Colonic mucosa (tissue), 4 donors: ENCODE measurements at regions not wholly inside any gene's neighbourhood (a gene's known extent, or its start where the extent isn't known, plus 50 kb on each side); places are given as distances from the start of the nearest gene placed in this dataset.
"Not testable (repeated sequence)": the region's sequence is repeated elsewhere in the genome, so short reads cannot be mapped to it uniquely, and the experiment has no call there.

Experiments
- DNase-seq: peaks from one replicate; pipeline ENCODE4 v3.0.0-alpha.2; 2020
- H3K27ac ChIP-seq: fragments of 200-600 bp; one replicate; pipeline ENCODE4 v1.8.0; 2021
- H3K27me3 ChIP-seq: fragments of 200-600 bp; one replicate; pipeline ENCODE4 v1.8.0; 2021
- H3K36me3 ChIP-seq: fragments of 200-600 bp; one replicate; pipeline ENCODE4 v1.8.0; 2021
- H3K4me1 ChIP-seq: fragments of 200-600 bp; one replicate; pipeline ENCODE4 v1.8.0; 2021; ENCODE audit warnings: mild to moderate bottlenecking
- H3K4me3 ChIP-seq: fragments of 200-600 bp; one replicate; pipeline ENCODE4 v1.8.0; 2021
- H3K9ac ChIP-seq, 2 donors: one replicate each; pipeline ENCODE4 v1.7.0; 2013; ENCODE audit warnings: control low read depth in 2 of 2, low read depth in 2 of 2, low read length in 2 of 2
- H3K9me3 ChIP-seq: fragments of 200-600 bp; one replicate; pipeline ENCODE4 v1.8.0; 2021
- intact Hi-C: fragments of 100-400 bp; cut with DNase I; formaldehyde crosslinking; loops from one replicate; pipeline ENCODE4 v1.14.1; 2022
- TF ChIP-seq, protein P1 (sequence below): fragments of 200-600 bp; IDR thresholded peaks from one replicate; pipeline ENCODE4 v1.8.0; 2022; ENCODE audit warnings: antibody characterized with exemption, mild to moderate bottlenecking
- donor health status: healthy.
- donor health status: DM: no; HTN: no; CAD: no.
- donor health status: DM: no; HTN: no; CAD: no.

- no peaks in the 10 kb centered on the region for H3K27me3 ChIP-seq
Measured at GRCh38 chr10:81179324-81179723, 641.6 kb downstream of the SH2D4B start.

DNA sequence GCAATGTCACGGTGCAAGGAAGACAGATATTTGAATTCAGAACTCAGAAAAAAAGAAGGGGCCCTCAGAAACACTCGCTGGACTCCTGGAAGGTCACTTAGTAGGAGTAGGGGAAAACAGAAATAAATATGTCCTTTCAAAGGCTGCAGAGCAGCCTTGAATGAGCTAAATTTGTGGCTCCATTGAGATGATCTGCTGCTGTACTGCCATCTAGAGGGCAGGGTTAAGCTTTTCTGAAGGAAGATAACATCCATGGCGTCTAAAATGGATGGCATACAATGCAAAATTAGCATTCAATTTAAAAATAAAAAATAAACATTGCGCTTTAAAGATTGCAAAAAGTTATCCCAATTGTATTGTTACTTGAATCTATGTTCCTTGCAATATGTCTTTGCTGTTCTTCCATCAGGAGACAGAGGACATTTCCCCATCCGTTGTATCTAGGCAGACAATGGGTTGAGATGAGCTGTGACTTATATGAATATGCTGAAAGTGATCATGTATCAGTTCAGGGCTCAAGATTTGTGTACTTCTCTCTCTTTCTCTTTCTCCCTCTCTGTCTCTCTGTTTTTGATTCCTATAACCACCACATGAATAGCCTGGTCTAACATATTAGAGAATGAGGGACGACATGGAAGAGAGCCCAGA lies 642.2 kb downstream of the SH2D4B start:
- TF ChIP-seq, protein P1, sequence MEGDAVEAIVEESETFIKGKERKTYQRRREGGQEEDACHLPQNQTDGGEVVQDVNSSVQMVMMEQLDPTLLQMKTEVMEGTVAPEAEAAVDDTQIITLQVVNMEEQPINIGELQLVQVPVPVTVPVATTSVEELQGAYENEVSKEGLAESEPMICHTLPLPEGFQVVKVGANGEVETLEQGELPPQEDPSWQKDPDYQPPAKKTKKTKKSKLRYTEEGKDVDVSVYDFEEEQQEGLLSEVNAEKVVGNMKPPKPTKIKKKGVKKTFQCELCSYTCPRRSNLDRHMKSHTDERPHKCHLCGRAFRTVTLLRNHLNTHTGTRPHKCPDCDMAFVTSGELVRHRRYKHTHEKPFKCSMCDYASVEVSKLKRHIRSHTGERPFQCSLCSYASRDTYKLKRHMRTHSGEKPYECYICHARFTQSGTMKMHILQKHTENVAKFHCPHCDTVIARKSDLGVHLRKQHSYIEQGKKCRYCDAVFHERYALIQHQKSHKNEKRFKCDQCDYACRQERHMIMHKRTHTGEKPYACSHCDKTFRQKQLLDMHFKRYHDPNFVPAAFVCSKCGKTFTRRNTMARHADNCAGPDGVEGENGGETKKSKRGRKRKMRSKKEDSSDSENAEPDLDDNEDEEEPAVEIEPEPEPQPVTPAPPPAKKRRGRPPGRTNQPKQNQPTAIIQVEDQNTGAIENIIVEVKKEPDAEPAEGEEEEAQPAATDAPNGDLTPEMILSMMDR: peak; percentile 27
- intact Hi-C loops: loop anchor here (5.0 kb wide), 1 partner anchor 98 kb away; no protein-coding TSS in a partner anchor
- Histone ChIP-seq H3K36me3 (no peaks in the 10 kb centered on the region), H3K9me3 (no peaks in the 10 kb centered on the region), H3K27ac (no peak overlapping the region), H3K27me3 (no peaks in the 10 kb centered on the region), H3K4me3 (no peak overlapping the region), H3K9ac (no peak overlapping the region), H3K4me1 (no peaks in the 10 kb centered on the region)
- DNase-seq: peak; percentile 33

More at GRCh38 chr10:81179324-81179723, 641.6 kb downstream of the SH2D4B start:
- intact Hi-C loops: loop anchor here (5.0 kb wide), 1 partner anchor 97 kb away; no protein-coding TSS in a partner anchor
- no peak for DNase-seq
- H3K27ac ChIP-seq: no peak overlapping the region
- TF ChIP-seq, protein P1: no peak
- no peaks in the 10 kb centered on the region for H3K9me3 ChIP-seq
- no peak overlapping the region for H3K9ac ChIP-seq
- no peaks in the 10 kb centered on the region for H3K4me1 ChIP-seq
- no peak overlapping the region for H3K4me3 ChIP-seq
- no peaks in the 10 kb centered on the region for H3K36me3 ChIP-seq

GRCh38 chr10:81182296-81182695 lies 644.6 kb downstream of the SH2D4B start:
- DNase-seq: no peak
- H3K27me3 ChIP-seq: no peaks in the 10 kb centered on the region
- no peak overlapping the region for H3K9ac ChIP-seq
- intact Hi-C loops: no loop called here
- no peaks in the 10 kb centered on the region for H3K9me3 ChIP-seq
- H3K36me3 ChIP-seq: no peaks in the 10 kb centered on the region
- H3K4me1 ChIP-seq: no peaks in the 10 kb centered on the region
- TF ChIP-seq, protein P1: no peak
- no peak overlapping the region for H3K4me3 ChIP-seq
- H3K27ac ChIP-seq: no peak overlapping the region

DNA sequence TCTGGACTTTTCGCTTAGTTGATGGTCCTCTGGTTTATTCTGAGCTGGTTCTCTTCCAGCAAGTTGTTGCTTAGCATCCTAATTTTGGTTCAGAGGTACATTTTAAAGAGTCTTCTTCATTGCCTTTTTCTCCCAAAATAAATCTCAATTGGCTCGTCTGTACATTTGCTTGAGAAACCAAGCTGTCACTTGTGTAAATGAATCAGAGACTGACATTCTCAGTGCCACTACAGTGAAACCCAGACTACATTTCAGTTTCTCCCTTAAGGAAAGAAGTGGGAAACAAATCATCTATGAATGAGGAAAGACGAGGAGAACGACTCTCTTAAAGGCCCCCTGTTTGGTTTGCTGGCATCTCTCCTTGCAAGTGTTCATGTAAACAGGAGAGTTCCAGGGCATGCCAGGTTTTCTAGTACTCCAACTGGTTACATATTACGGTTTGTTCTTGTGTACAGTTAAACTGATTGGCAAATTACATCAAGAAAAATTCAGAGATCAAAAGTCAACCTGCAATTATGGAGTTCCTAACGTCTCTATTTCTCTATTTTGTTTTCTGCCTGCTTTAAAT lies 654.6 kb downstream of the SH2D4B start:
- H3K9ac ChIP-seq: no peak overlapping the region
- no peak overlapping the region for H3K4me3 ChIP-seq
- H3K4me1 ChIP-seq: no peaks in the 10 kb centered on the region
- TF ChIP-seq, protein P1: no peak
- no peaks in the 10 kb centered on the region for H3K27me3 ChIP-seq
- no peaks in the 10 kb centered on the region for H3K9me3 ChIP-seq
- no peak overlapping the region for H3K27ac ChIP-seq
- DNase-seq: no peak
- H3K36me3 ChIP-seq: no peaks in the 10 kb centered on the region
- intact Hi-C loops: no loop called here

GRCh38 chr10:81200801-81201200 lies 663.1 kb downstream of the SH2D4B start:
- Histone ChIP-seq H3K9me3 (no peaks in the 10 kb centered on the region), H3K4me3 (no peak overlapping the region), H3K27me3 (no peaks in the 10 kb centered on the region), H3K9ac (no peak overlapping the region), H3K27ac (no peak overlapping the region), H3K36me3 (no peaks in the 10 kb centered on the region), H3K4me1 (no peaks in the 10 kb centered on the region)
- intact Hi-C loops: no loop called here
- TF ChIP-seq, protein P1: no peak
- no peak for DNase-seq

DNA sequence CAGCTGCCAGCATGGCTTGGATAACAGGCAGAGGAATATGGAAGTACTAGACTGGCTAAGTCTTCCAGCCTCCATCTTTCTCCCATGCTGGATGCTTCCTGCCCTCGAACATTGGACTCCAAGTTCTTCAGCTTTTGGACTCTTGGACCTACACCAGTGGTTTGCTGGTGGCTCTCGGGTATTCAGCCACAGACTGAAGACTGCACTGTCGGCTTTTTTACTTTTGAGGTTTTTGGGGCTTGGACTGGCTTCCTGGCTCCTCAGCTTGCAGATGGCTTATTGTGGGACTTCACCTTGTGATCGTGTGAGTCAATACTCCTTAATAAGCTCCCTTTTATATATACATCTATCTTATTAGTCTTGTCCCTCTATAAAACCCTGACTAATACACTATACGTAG lies 667.6 kb upstream of the NRG3 start:
- DNase-seq, H3K9ac ChIP-seq, intact Hi-C loops, H3K27me3 ChIP-seq, H3K9me3 ChIP-seq, H3K36me3 ChIP-seq, H3K27ac ChIP-seq, H3K4me1 ChIP-seq, H3K4me3 ChIP-seq: not testable (repeated sequence)
